ENCODE measurements at regions not wholly inside any gene's neighbourhood (a gene's known extent, or its start where the extent isn't known, plus 50 kb on each side); places are given as distances from the start of the nearest gene placed in this dataset.

- H3K27me3 ChIP-seq: no peaks in the 10 kb centered on the region
- 17 to 22% methylated on average over 1 of the region's 1 CpG for WGBS, 2 donors
- TF ChIP-seq POLR2A (IDR thresholded peaks at IDR 0.05): no peak
- no peak for TF ChIP-seq CTCF (IDR thresholded peaks at IDR 0.05)
- TF ChIP-seq EP300 (IDR thresholded peaks at IDR 0.05): no peak
Observed at GRCh38 chr7:49295146-49295545, 370.8 kb downstream of the CDC14C start.

DNA sequence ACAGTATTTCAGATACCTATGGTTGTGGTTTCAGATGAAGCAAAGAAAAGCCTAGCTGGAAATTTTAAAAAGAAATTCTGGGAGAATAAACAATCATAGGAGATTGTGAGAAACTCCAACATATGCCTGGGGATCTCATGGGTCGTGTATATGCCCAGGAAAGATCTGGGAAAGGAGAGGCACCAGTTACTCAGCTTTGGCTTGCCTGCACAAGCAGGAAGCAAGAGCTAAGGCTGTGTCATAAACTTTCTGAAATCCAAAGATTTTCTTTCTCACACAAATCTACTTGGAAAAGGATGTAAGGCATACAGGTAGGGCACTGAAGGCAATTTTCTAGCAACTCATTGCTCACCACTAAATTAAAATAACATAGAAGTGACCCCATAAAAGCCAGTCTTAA is 373.6 kb downstream of the CDC14C start:
- H3K27ac ChIP-seq: no peak overlapping the region
- no peaks in the 10 kb centered on the region for H3K27me3 ChIP-seq
- no peaks in the 10 kb centered on the region for H3K36me3 ChIP-seq
- no peaks in the 10 kb centered on the region for H3K9me3 ChIP-seq
- no peak overlapping the region for H3K4me3 ChIP-seq
- no peak for DNase-seq (ENCODE audit: low spot score in 2 of 2)
- no peaks in the 10 kb centered on the region for H3K4me1 ChIP-seq
- TF ChIP-seq POLR2A (IDR thresholded peaks at IDR 0.05) (no peak), EP300 (IDR thresholded peaks at IDR 0.05) (no peak), CTCF (IDR thresholded peaks at IDR 0.05) (no peak)
- WGBS, 2 donors: 57 to 60% methylated on average over 1 of the region's 1 CpG

More at GRCh38 chr7:49295146-49295545, 370.8 kb downstream of the CDC14C start:
- H3K36me3 ChIP-seq: no peaks in the 10 kb centered on the region
- H3K9me3 ChIP-seq: no peaks in the 10 kb centered on the region
- no peak overlapping the region for H3K4me3 ChIP-seq
- no peak for DNase-seq (ENCODE audit: low spot score in 2 of 2)
- H3K27ac ChIP-seq: no peak overlapping the region
- H3K4me1 ChIP-seq: no peaks in the 10 kb centered on the region

GRCh38 chr7:49308787-49309186 is 384.4 kb downstream of the CDC14C start:
- WGBS, 2 donors: 55 to 60% methylated on average over 2 of the region's 2 CpGs
- no peaks in the 10 kb centered on the region for H3K4me1 ChIP-seq
- H3K9me3 ChIP-seq: no peaks in the 10 kb centered on the region
- no peak overlapping the region for H3K27ac ChIP-seq
- no peaks in the 10 kb centered on the region for H3K27me3 ChIP-seq
- no peak for DNase-seq (ENCODE audit: low spot score in 2 of 2)
- no peak overlapping the region for H3K4me3 ChIP-seq
- no peaks in the 10 kb centered on the region for H3K36me3 ChIP-seq
- no peak for TF ChIP-seq EP300 (IDR thresholded peaks at IDR 0.05)
- no peak for TF ChIP-seq POLR2A (IDR thresholded peaks at IDR 0.05)
- no peak for TF ChIP-seq CTCF (IDR thresholded peaks at IDR 0.05)

DNA sequence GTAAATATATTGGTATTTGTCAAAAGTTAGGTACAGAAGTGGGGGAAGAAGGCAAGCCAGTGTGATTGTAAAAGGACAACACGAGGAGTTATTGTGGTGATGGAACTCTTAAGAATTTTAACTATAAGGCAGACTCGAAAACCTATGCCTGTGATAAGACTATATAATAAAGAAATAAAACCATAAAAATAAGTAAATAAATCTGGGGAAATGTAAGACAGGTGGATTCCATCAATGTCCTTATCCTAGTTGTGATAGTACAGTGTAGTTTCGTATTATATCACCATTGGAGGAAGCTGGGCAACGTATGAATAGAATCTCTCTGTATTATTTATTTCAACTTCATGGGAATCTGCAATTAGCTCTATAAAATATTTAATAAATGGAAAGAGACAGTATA is 395.7 kb downstream of the CDC14C start:
- Histone ChIP-seq H3K36me3 (no peaks in the 10 kb centered on the region), H3K27ac (no peak overlapping the region), H3K4me1 (no peaks in the 10 kb centered on the region), H3K4me3 (no peak overlapping the region), H3K9me3 (no peaks in the 10 kb centered on the region), H3K27me3 (no peaks in the 10 kb centered on the region)
- WGBS, 2 donors: 80 to 83% methylated on average over 4 of the region's 4 CpGs
- no peak for TF ChIP-seq EP300 (IDR thresholded peaks at IDR 0.05)
- no peak for TF ChIP-seq CTCF (IDR thresholded peaks at IDR 0.05)
- TF ChIP-seq POLR2A (IDR thresholded peaks at IDR 0.05): no peak
- no peak for DNase-seq (ENCODE audit: low spot score in 2 of 2)

DNA sequence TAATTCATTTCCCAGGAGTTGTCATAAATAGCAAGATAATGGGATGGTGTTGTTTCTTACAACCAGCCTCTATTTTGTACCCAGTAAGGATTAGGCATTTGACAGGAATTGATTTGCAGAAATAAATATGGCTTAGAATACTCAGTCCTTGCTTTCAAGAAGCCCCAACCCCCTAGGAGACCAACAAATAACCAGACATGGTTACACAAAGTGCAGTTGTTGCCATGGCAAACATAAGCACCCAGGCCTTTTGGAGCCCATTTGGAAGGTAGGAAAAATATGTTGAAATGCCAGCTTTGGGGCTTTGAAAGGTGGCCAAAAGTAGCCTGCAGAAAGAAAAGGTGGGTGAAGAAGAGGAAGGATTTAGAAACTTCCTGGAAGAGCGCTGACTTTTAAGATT is 397.5 kb downstream of the CDC14C start:
- no peak for DNase-seq (ENCODE audit: low spot score in 2 of 2)
- Histone ChIP-seq H3K36me3 (no peaks in the 10 kb centered on the region), H3K27ac (no peak overlapping the region), H3K27me3 (no peaks in the 10 kb centered on the region), H3K4me3 (no peak overlapping the region), H3K9me3 (no peaks in the 10 kb centered on the region), H3K4me1 (no peaks in the 10 kb centered on the region)
- 89 to 97% methylated on average over 1 of the region's 1 CpG for WGBS, 2 donors
- no peak for TF ChIP-seq POLR2A (IDR thresholded peaks at IDR 0.05)
- TF ChIP-seq CTCF (IDR thresholded peaks at IDR 0.05): no peak
- TF ChIP-seq EP300 (IDR thresholded peaks at IDR 0.05): no peak
